B cell (primary cell): ENCODE measurements at regions not wholly inside any gene's neighbourhood (a gene's known extent, or its start where the extent isn't known, plus 50 kb on each side); places are given as distances from the start of the nearest gene placed in this dataset.

Source experiments
- ATAC-seq: fragments of 200-7000 bp; cut with Tn5 transposase; one replicate; pipeline ENCODE4 v1.10.0; 2021; ENCODE audit warnings: low read depth, mild to moderate bottlenecking, moderate number of reproducible peaks, moderate library complexity
- CTCF ChIA-PET: fragments of 350-600 bp; sonication (Branson Sonifier 250); formaldehyde crosslinking; loops from one replicate; lab custom pipeline; 2021; ENCODE audit warnings: antibody characterized with exemption, inconsistent platforms; lab: Charles Lee
- POLR2A ChIA-PET: fragments of 350-600 bp; sonication (Branson Sonifier 250); formaldehyde crosslinking; loops from one replicate; lab custom pipeline; 2021; ENCODE audit warnings: antibody characterized with exemption; lab: Charles Lee
- DNase-seq: peaks from one replicate; pipeline ENCODE4 v3.0.0; 2013
- H2AFZ ChIP-seq: 2 replicates; pipeline ENCODE4 v1.6.1; 2012; ENCODE audit warnings: mild to moderate bottlenecking, low read depth, low read length; ENCODE audit not compliant: insufficient read depth, poor library complexity, severe bottlenecking
- H3K27ac ChIP-seq, 2 donors: 1 replicate in 1 of 2; 2 replicates in 1 of 2; pipeline ENCODE4 v1.5.1; 2012 to 2013; ENCODE audit warnings: low read length in 2 of 2, mild to moderate bottlenecking in 2 of 2, moderate library complexity in 1 of 2
- H3K27me3 ChIP-seq, 4 experiments: fragments of 200-600 bp in 1 of 4; sonication (generic) in 1 of 4; replicated peaks in 1 of 4; 1 replicate in 2 of 4; 2 replicates in 2 of 4; pipeline versions ENCODE4 v1.6.1 to v1.7.0; 2013 to 2016; ENCODE audit warnings: low read length in 3 of 4, mild to moderate bottlenecking in 2 of 4, mixed read lengths in 1 of 4, moderate library complexity in 1 of 4; ENCODE audit not compliant: insufficient read depth in 4 of 4, control insufficient read depth in 3 of 4; ENCODE audit errors: control extremely low read depth in 1 of 4
- H3K36me3 ChIP-seq, 2 experiments: replicated peaks in 1 of 2; 1 replicate in 1 of 2; 2 replicates in 1 of 2; pipeline versions ENCODE4 v1.6.1 to v1.7.1; 2013; ENCODE audit warnings: low read length in 1 of 2; ENCODE audit not compliant: insufficient read depth in 2 of 2, control insufficient read depth in 1 of 2; ENCODE audit errors: control extremely low read depth in 1 of 2, extremely low read depth in 1 of 2
- H3K4me1 ChIP-seq, 2 donors: fragments of 200-600 bp in 1 of 2; sonication (generic) in 1 of 2; 1 replicate in 1 of 2; 2 replicates in 1 of 2; pipeline versions ENCODE4 v1.5.1 to v1.6.1; 2013 to 2017; ENCODE audit warnings: low read length in 2 of 2; ENCODE audit not compliant: control insufficient read depth in 2 of 2, insufficient read depth in 2 of 2
- H3K4me2 ChIP-seq: replicated peaks from 2 replicates; pipeline ENCODE3; 2012; ENCODE audit warnings: mild to moderate bottlenecking, low read depth, low read length; ENCODE audit not compliant: poor library complexity, severe bottlenecking
- H3K4me3 ChIP-seq, 5 experiments: fragments of 200-600 bp in 1 of 5; sonication (generic) in 1 of 5; 1 replicate in 3 of 5; 2 replicates in 2 of 5; pipeline versions ENCODE4 v1.5.1 to v1.7.0; 2011 to 2016; ENCODE audit warnings: low read length in 4 of 5, mild to moderate bottlenecking in 4 of 5, low read depth in 2 of 5, control low read depth in 1 of 5, moderate library complexity in 1 of 5; ENCODE audit not compliant: insufficient read depth in 1 of 5; ENCODE audit errors: control extremely low read depth in 1 of 5, extremely low read depth in 1 of 5
- H3K79me2 ChIP-seq: fragments of 200-600 bp; sonication (generic); one replicate; pipeline ENCODE4 v1.6.0; 2016; ENCODE audit warnings: low read length; ENCODE audit not compliant: control insufficient read depth, insufficient read depth
- H3K9ac ChIP-seq: fragments of 200-600 bp; sonication (generic); 2 replicates; pipeline ENCODE4 v1.6.1; 2017; ENCODE audit warnings: mild to moderate bottlenecking, low read length, moderate library complexity
- H3K9me3 ChIP-seq, 3 donors: one replicate each; pipeline versions ENCODE4 v1.6.1 to v1.7.1; 2013; ENCODE audit warnings: low read length in 2 of 3; ENCODE audit not compliant: control insufficient read depth in 2 of 3, insufficient read depth in 1 of 3; ENCODE audit errors: control extremely low read depth in 1 of 3
- H4K20me1 ChIP-seq: 2 replicates; pipeline ENCODE4 v1.6.0; 2012; ENCODE audit warnings: mild to moderate bottlenecking, low read length; ENCODE audit not compliant: insufficient read depth, control insufficient read depth, poor library complexity, severe bottlenecking
- H3K27ac Mint-ChIP-seq: one replicate; pipeline ENCODE4 v1.8.0; 2021; ENCODE audit warnings: mixed read lengths
- H3K27me3 Mint-ChIP-seq: one replicate; pipeline ENCODE4 v1.8.0; 2021; ENCODE audit warnings: mixed read lengths
- H3K4me1 Mint-ChIP-seq: one replicate; pipeline ENCODE4 v1.8.0; 2021; ENCODE audit warnings: mixed read lengths
- H3K4me3 Mint-ChIP-seq: one replicate; pipeline ENCODE4 v1.8.0; 2021; ENCODE audit warnings: mixed read lengths
- H3K9me3 Mint-ChIP-seq: one replicate; pipeline ENCODE4 v1.8.0; 2022; ENCODE audit warnings: mixed read lengths; ENCODE audit not compliant: insufficient read depth
- EZH2 ChIP-seq: IDR thresholded peaks from 2 replicates; pipeline ENCODE4 v1.6.1; 2012; ENCODE audit warnings: borderline replicate concordance, low read depth, mild to moderate bottlenecking, moderate library complexity, low read length; ENCODE audit not compliant: insufficient read depth, poor library complexity, severe bottlenecking
- WGBS: methylation state at CpG from one replicate; pipeline ENCODE4 v1.1.5; 2013; ENCODE audit warnings: missing lambda C conversion rate; ENCODE audit not compliant: insufficient coverage; 5-methylcytosine and 5-hydroxymethylcytosine counted together
- intact Hi-C: fragments of 100-400 bp; cut with micrococcal nuclease; formaldehyde crosslinking; loops from one replicate; pipeline ENCODE4 v1.10.0; 2022
- TF ChIP-seq, protein P1 (sequence below): fragments of 200-600 bp; IDR thresholded peaks from one replicate; pipeline ENCODE4 v1.8.0; 2022; ENCODE audit warnings: antibody characterized with exemption, mild to moderate bottlenecking

DNA sequence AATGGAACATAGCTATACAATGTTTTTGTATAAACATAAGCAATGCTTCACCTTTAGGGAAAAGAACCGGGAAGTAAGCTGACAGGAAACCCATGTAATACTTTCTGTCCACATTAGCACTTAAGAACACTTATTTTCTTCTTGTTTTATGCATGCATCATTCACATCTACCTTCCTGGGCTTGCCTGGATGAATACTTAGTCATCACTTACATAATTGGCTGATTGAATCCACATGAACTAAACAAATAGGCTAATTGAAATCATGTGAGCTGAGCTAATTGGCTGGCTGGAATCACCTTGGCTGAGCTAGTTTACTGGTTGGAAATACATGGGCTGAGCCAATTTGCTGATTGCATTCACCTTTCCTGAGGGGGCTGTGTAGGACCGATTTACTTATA, 78.8 kb downstream of the ZNF726 start:
- no peaks in the 10 kb centered on the region for H3K36me3 ChIP-seq
- intact Hi-C loops = no loop called here
- H4K20me1 ChIP-seq = no peaks in the 10 kb centered on the region
- Mint-ChIP-seq H3K9me3 (peaks cover 15% of the 10 kb centered on the region), H3K4me3 (no peak overlapping the region), H3K27me3 (no peaks in the 10 kb centered on the region), H3K4me1 (no peaks in the 10 kb centered on the region), H3K27ac (no peak overlapping the region)
- TF ChIP-seq, protein P1, sequence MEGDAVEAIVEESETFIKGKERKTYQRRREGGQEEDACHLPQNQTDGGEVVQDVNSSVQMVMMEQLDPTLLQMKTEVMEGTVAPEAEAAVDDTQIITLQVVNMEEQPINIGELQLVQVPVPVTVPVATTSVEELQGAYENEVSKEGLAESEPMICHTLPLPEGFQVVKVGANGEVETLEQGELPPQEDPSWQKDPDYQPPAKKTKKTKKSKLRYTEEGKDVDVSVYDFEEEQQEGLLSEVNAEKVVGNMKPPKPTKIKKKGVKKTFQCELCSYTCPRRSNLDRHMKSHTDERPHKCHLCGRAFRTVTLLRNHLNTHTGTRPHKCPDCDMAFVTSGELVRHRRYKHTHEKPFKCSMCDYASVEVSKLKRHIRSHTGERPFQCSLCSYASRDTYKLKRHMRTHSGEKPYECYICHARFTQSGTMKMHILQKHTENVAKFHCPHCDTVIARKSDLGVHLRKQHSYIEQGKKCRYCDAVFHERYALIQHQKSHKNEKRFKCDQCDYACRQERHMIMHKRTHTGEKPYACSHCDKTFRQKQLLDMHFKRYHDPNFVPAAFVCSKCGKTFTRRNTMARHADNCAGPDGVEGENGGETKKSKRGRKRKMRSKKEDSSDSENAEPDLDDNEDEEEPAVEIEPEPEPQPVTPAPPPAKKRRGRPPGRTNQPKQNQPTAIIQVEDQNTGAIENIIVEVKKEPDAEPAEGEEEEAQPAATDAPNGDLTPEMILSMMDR = no peak
- TF ChIP-seq EZH2 = no peak
- no peak overlapping the region for H3K4me2 ChIP-seq
- H2AFZ ChIP-seq = no peak overlapping the region
- ATAC-seq (no peak), DNase-seq (no peak)
- no peak overlapping the region for H3K9ac ChIP-seq
- no peaks in the 10 kb centered on the region for H3K79me2 ChIP-seq
- no peaks in the 10 kb centered on the region for H3K27me3 ChIP-seq
- peaks cover 2 to 22% (median 5%) of the 10 kb centered on the region in 3 donors for H3K9me3 ChIP-seq
- CTCF ChIA-PET = no interaction called here
- H3K4me3 ChIP-seq = no peak overlapping the region
- no CpG with 5 or more reads among the region's 2 CpGs for WGBS
- no peaks in the 10 kb centered on the region for H3K4me1 ChIP-seq
- POLR2A ChIA-PET = no interaction called here
- no peak overlapping the region for H3K27ac ChIP-seq

DNA sequence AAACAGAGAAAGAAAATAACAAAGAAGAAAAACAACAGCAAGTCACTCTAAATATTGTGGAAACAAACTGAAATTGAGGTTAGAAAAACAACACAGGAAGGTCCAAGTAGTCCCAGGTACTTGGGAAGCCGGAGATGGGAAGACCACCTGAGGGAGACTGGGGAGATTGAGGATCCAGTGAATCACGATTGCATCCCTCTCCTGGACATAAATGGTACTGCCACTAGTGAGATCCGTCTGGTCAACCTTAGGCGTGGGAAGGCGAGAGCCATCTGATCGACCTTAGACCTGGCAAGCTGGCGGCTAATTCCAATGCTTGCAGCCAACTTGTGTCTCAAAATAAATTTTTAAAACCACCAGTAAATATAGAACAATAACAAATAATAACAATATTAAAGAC, 81.9 kb downstream of the ZNF726 start:
- Histone ChIP-seq H3K79me2 (no peaks in the 10 kb centered on the region), H3K27me3 (peaks cover 0 to 2% (median 0%) of the 10 kb centered on the region in 4 experiments), H3K4me1 (no peaks in the 10 kb centered on the region), H2AFZ (no peak overlapping the region), H3K36me3 (no peaks in the 10 kb centered on the region), H3K4me2 (no peak overlapping the region), H4K20me1 (no peaks in the 10 kb centered on the region), H3K9me3 (peaks cover 1 to 35% (median 5%) of the 10 kb centered on the region in 3 donors), H3K27ac (no peak overlapping the region), H3K9ac (no peak overlapping the region), H3K4me3 (no peak overlapping the region)
- DNase-seq (peak; percentile 27), ATAC-seq (no peak)
- TF ChIP-seq, protein P1 = peak; percentile 46
- TF ChIP-seq EZH2 = no peak
- H3K4me3 Mint-ChIP-seq = no peak overlapping the region
- H3K27ac Mint-ChIP-seq = no peak overlapping the region
- ChIA-PET POLR2A (no interaction called here), CTCF (no interaction called here)
- peaks cover 20% of the 10 kb centered on the region for H3K9me3 Mint-ChIP-seq
- 81% methylated on average over 6 of the region's 7 CpGs for WGBS
- H3K4me1 Mint-ChIP-seq = no peaks in the 10 kb centered on the region
- no peaks in the 10 kb centered on the region for H3K27me3 Mint-ChIP-seq
- intact Hi-C loops = no loop called here
